ENCODE measurements at regions not wholly inside any gene's neighbourhood (a gene's known extent, or its start where the extent isn't known, plus 50 kb on each side); places are given as distances from the start of the nearest gene placed in this dataset.

GRCh38 chr13:80029170-80029569 is 311.8 kb downstream of the SPRY2 start:
- no peak for TF ChIP-seq POLR2AphosphoS5 (IDR thresholded peaks at IDR 0.05)
- no peak for TF ChIP-seq POLR2A (IDR thresholded peaks at IDR 0.05)
- no peak for TF ChIP-seq CTCF (IDR thresholded peaks at IDR 0.05)

Data from transverse colon (tissue), 4 donors.